H1 (cell line): ENCODE measurements at regions not wholly inside any gene's neighbourhood (a gene's known extent, or its start where the extent isn't known, plus 50 kb on each side); places are given as distances from the start of the nearest gene placed in this dataset.
A peak's percentile ranks its signal among the peaks of the same experiment; 100 is the strongest.

Source experiments
- CTCF ChIA-PET: fragments of 300-600 bp; sonication (Branson Sonifier 250); formaldehyde crosslinking; loops from one replicate; lab custom pipeline; 2021; ENCODE audit not compliant: partially characterized antibody; lab: Charles Lee
- POLR2A ChIA-PET: fragments of 300-600 bp; sonication (Branson Sonifier 250); formaldehyde crosslinking; loops from one replicate; lab custom pipeline; 2021; ENCODE audit warnings: inconsistent platforms; ENCODE audit not compliant: partially characterized antibody; lab: Charles Lee
- DNase-seq, 2 experiments: peaks; one replicate each; pipeline versions ENCODE4 v3.0.0 to v3.0.0-alpha.2; 2010 to 2022; ENCODE audit warnings: low spot score in 2 of 2, low read depth in 1 of 2, mixed read lengths in 1 of 2
- FAIRE-seq: peaks from 2 replicates; lab custom pipeline; 2011; peaks lifted over from hg19 to GRCh38; lab: Jason Lieb, UNC
- H2AFZ ChIP-seq: 2 replicates; pipeline ENCODE4 v1.8.1; 2012; ENCODE audit warnings: low read length, inconsistent platforms
- H2AK5ac ChIP-seq: 2 replicates; pipeline ENCODE4 v1.6.1; 2013; ENCODE audit warnings: low read depth, low read length
- H2BK120ac ChIP-seq: replicated peaks from 2 replicates; pipeline ENCODE3; 2013; ENCODE audit warnings: low read depth, low read length, inconsistent platforms
- H2BK12ac ChIP-seq: 2 replicates; pipeline ENCODE4 v1.6.1; 2013; ENCODE audit warnings: low read depth, low read length
- H2BK15ac ChIP-seq: 2 replicates; pipeline ENCODE4 v1.6.1; 2013; ENCODE audit warnings: low read length
- H2BK20ac ChIP-seq: 2 replicates; pipeline ENCODE4 v1.6.1; 2013; ENCODE audit warnings: low read length
- H2BK5ac ChIP-seq: 2 replicates; pipeline ENCODE4 v1.6.1; 2013; ENCODE audit warnings: low read depth, low read length
- H3K14ac ChIP-seq: 2 replicates; pipeline ENCODE4 v1.6.1; 2013; ENCODE audit warnings: inconsistent platforms; ENCODE audit not compliant: insufficient read length
- H3K18ac ChIP-seq: 2 replicates; pipeline ENCODE4 v1.6.1; 2013; ENCODE audit warnings: low read length; ENCODE audit errors: extremely low read depth
- H3K23ac ChIP-seq: 2 replicates; pipeline ENCODE4 v1.6.1; 2013; ENCODE audit warnings: inconsistent platforms; ENCODE audit not compliant: insufficient read length
- H3K23me2 ChIP-seq: 2 replicates; pipeline ENCODE4 v1.6.1; 2013; ENCODE audit warnings: low read depth, low read length
- H3K27ac ChIP-seq: 2 replicates; pipeline ENCODE4 v1.6.1; 2011; ENCODE audit warnings: low read depth, low read length, inconsistent platforms
- H3K27me3 ChIP-seq, 4 experiments: replicated peaks in 1 of 4; 1 replicate in 1 of 4; 2 replicates in 3 of 4; pipeline versions ENCODE4 v1.6.1 to v1.8.1; 2011 to 2013; ENCODE audit warnings: low read length in 3 of 4, mild to moderate bottlenecking in 3 of 4, inconsistent platforms in 2 of 4, mixed read lengths in 2 of 4, moderate library complexity in 1 of 4; ENCODE audit not compliant: control insufficient read depth in 3 of 4, insufficient read depth in 3 of 4; ENCODE audit errors: extremely low read depth in 1 of 4
- H3K36me3 ChIP-seq, 4 experiments: 2 replicates each; pipeline versions ENCODE4 v1.6.1 to v1.8.1; 2011 to 2013; ENCODE audit warnings: mild to moderate bottlenecking in 4 of 4, low read length in 3 of 4, moderate library complexity in 2 of 4, control low read depth in 1 of 4, inconsistent platforms in 1 of 4; ENCODE audit not compliant: insufficient read depth in 4 of 4, control insufficient read depth in 2 of 4
- H3K4ac ChIP-seq: replicated peaks from 2 replicates; pipeline ENCODE3; 2013; ENCODE audit warnings: low read length, low read depth, mixed read lengths, inconsistent platforms; ENCODE audit not compliant: insufficient read length
- H3K4me1 ChIP-seq, 4 experiments: replicated peaks in 1 of 4; 1 replicate in 1 of 4; 2 replicates in 3 of 4; pipeline versions ENCODE4 v1.6.1 to v1.8.1; 2011 to 2013; ENCODE audit warnings: low read length in 3 of 4, inconsistent platforms in 2 of 4, mixed read lengths in 1 of 4; ENCODE audit not compliant: insufficient read depth in 4 of 4, control insufficient read depth in 3 of 4
- H3K4me2 ChIP-seq, 2 experiments: 2 replicates each; pipeline versions ENCODE4 v1.6.1 to v1.8.1; 2011 to 2013; ENCODE audit warnings: low read depth in 2 of 2, low read length in 2 of 2, control low read depth in 1 of 2, inconsistent platforms in 1 of 2, mild to moderate bottlenecking in 1 of 2; ENCODE audit not compliant: insufficient read depth in 1 of 2
- H3K4me3 ChIP-seq, 4 experiments: fragments of 200-600, 300-600 bp in 1 of 4; sonication (generic), shearing (Covaris generic), sonication (Bioruptor Twin) in 1 of 4; 2 replicates each; pipeline versions ENCODE4 v1.5.1 to v1.8.1; 2011 to 2016; ENCODE audit warnings: low read length in 4 of 4, low read depth in 3 of 4, control low read depth in 2 of 4, inconsistent platforms in 2 of 4, mild to moderate bottlenecking in 2 of 4, mixed read lengths in 1 of 4, moderate library complexity in 1 of 4; ENCODE audit not compliant: insufficient read depth in 2 of 4; ENCODE audit errors: extremely low read depth in 1 of 4
- H3K56ac ChIP-seq: replicated peaks from 2 replicates; pipeline ENCODE3; 2013; ENCODE audit warnings: low read depth, mild to moderate bottlenecking, mixed read lengths, low read length, inconsistent platforms; ENCODE audit not compliant: insufficient read length
- H3K79me1 ChIP-seq: 2 replicates; pipeline ENCODE4 v1.6.1; 2013; ENCODE audit warnings: low read depth, low read length, control low read depth
- H3K79me2 ChIP-seq, 2 experiments: 2 replicates each; pipeline versions ENCODE4 v1.6.1 to v1.8.1; 2012 to 2013; ENCODE audit warnings: low read length in 2 of 2, mild to moderate bottlenecking in 2 of 2, inconsistent platforms in 1 of 2; ENCODE audit not compliant: insufficient read depth in 2 of 2, control insufficient read depth in 1 of 2
- H3K9ac ChIP-seq, 4 experiments: replicated peaks in 1 of 4; 1 replicate in 1 of 4; 2 replicates in 3 of 4; pipeline versions ENCODE4 v1.6.1 to v1.8.1; 2011 to 2013; ENCODE audit warnings: low read depth in 3 of 4, low read length in 3 of 4, control low read depth in 2 of 4, mild to moderate bottlenecking in 2 of 4, moderate library complexity in 2 of 4, inconsistent platforms in 1 of 4; ENCODE audit errors: extremely low read depth in 1 of 4
- H3K9me3 ChIP-seq, 2 experiments: 2 replicates each; pipeline versions ENCODE4 v1.6.1 to v1.8.1; 2012 to 2013; ENCODE audit warnings: mild to moderate bottlenecking in 2 of 2, moderate library complexity in 2 of 2, control low read depth in 1 of 2, inconsistent platforms in 1 of 2, low read depth in 1 of 2, low read length in 1 of 2, mixed read lengths in 1 of 2; ENCODE audit not compliant: insufficient read depth in 2 of 2
- H4K20me1 ChIP-seq, 2 experiments: replicated peaks in 1 of 2; 2 replicates each; pipeline versions ENCODE3 to v1.8.1; 2011 to 2013; ENCODE audit warnings: inconsistent platforms in 2 of 2, low read length in 2 of 2, mild to moderate bottlenecking in 1 of 2; ENCODE audit not compliant: insufficient read depth in 2 of 2, control insufficient read depth in 1 of 2
- H4K5ac ChIP-seq: 2 replicates; pipeline ENCODE4 v1.6.1; 2013; ENCODE audit warnings: low read length, low read depth, mixed read lengths, inconsistent platforms; ENCODE audit not compliant: insufficient read length
- H4K8ac ChIP-seq: 2 replicates; pipeline ENCODE4 v1.8.0; 2013; ENCODE audit warnings: mild to moderate bottlenecking, moderate library complexity, low read length, inconsistent platforms; ENCODE audit not compliant: insufficient read depth; ENCODE audit errors: extremely low read depth
- H4K91ac ChIP-seq: replicated peaks from 2 replicates; pipeline ENCODE3; 2013; ENCODE audit warnings: low read length, mixed read lengths, inconsistent platforms; ENCODE audit not compliant: insufficient read length
- BCL11A ChIP-seq, 2 experiments: IDR thresholded peaks; one replicate each; pipeline ENCODE4 v1.6.1; 2011; ENCODE audit warnings: low read depth in 2 of 2, low read length in 2 of 2, mild to moderate bottlenecking in 2 of 2
- EGR1 ChIP-seq: IDR thresholded peaks from 2 replicates; pipeline ENCODE4 v1.6.1; 2011; ENCODE audit warnings: low read depth, low read length, borderline replicate concordance
- HDAC2 ChIP-seq, 2 experiments: fragments of 300-600 bp in 1 of 2; sonication (generic) in 1 of 2; IDR thresholded peaks; 2 replicates each; pipeline ENCODE4 v1.6.1; 2011 to 2012; ENCODE audit warnings: low read depth in 2 of 2, low read length in 2 of 2, mild to moderate bottlenecking in 2 of 2, moderate library complexity in 2 of 2, borderline replicate concordance in 1 of 2, inconsistent platforms in 1 of 2
- HDAC6 ChIP-seq: IDR thresholded peaks from one replicate; pipeline ENCODE4 v1.7.1; 2012; ENCODE audit warnings: low read depth, mild to moderate bottlenecking, inconsistent platforms, low read length, moderate library complexity
- KDM4A ChIP-seq: IDR thresholded peaks from one replicate; pipeline ENCODE4 v1.7.1; 2012; ENCODE audit warnings: low read depth, mild to moderate bottlenecking, moderate library complexity, low read length, inconsistent platforms; ENCODE audit not compliant: severe bottlenecking
- MAFK ChIP-seq: IDR thresholded peaks from 2 replicates; pipeline ENCODE4 v1.6.1; 2012; ENCODE audit warnings: low read depth, mild to moderate bottlenecking, improper control_type of control experiment, low read length
- PHF8 ChIP-seq: fragments of 200-600 bp; sonication (generic); conservative IDR thresholded peaks from 2 replicates; pipeline ENCODE4 v1.7.1; 2012; ENCODE audit warnings: low read depth, mild to moderate bottlenecking, inconsistent platforms, low read length, moderate library complexity
- SIX5 ChIP-seq: IDR thresholded peaks from 2 replicates; pipeline ENCODE4 v1.6.1; 2011; ENCODE audit warnings: mild to moderate bottlenecking, low read depth, low read length
- SP2 ChIP-seq: IDR thresholded peaks from 2 replicates; pipeline ENCODE4 v1.6.1; 2012; ENCODE audit warnings: mild to moderate bottlenecking, low read length, inconsistent platforms
- TBP ChIP-seq: IDR thresholded peaks from 2 replicates; pipeline ENCODE4 v1.6.1; 2011; ENCODE audit warnings: low read depth, low read length, improper control_type of control experiment
- TEAD4 ChIP-seq: IDR thresholded peaks from 2 replicates; pipeline ENCODE4 v1.6.1; 2012; ENCODE audit warnings: low read depth, low read length, inconsistent platforms, mixed read lengths
- ZNF274 ChIP-seq: IDR thresholded peaks from 2 replicates; pipeline ENCODE4 v1.7.0; 2012; ENCODE audit warnings: low read length, borderline replicate concordance; ENCODE audit errors: extremely low read depth
- WGBS, 2 experiments: shearing (Covaris generic) in 1 of 2; methylation state at CpG; one replicate each; pipeline versions ENCODE4 v1.1.6 to v1.1.7; 2013 to 2015; ENCODE audit warnings: low lambda C conversion rate in 2 of 2, mixed read lengths in 2 of 2, inconsistent platforms in 1 of 2, low coverage in 1 of 2, missing lambda C conversion rate in 1 of 2; ENCODE audit not compliant: insufficient replicate concordance in 2 of 2, insufficient coverage in 1 of 2, insufficient read length in 1 of 2; ENCODE audit errors: extremely low coverage in 1 of 2, missing lambda C conversion rate in 1 of 2; 5-methylcytosine and 5-hydroxymethylcytosine counted together
- TF ChIP-seq, protein P1 (sequence below): IDR thresholded peaks from 2 replicates; pipeline ENCODE4 v1.6.1; 2011; ENCODE audit warnings: low read length, improper control_type of control experiment

DNA sequence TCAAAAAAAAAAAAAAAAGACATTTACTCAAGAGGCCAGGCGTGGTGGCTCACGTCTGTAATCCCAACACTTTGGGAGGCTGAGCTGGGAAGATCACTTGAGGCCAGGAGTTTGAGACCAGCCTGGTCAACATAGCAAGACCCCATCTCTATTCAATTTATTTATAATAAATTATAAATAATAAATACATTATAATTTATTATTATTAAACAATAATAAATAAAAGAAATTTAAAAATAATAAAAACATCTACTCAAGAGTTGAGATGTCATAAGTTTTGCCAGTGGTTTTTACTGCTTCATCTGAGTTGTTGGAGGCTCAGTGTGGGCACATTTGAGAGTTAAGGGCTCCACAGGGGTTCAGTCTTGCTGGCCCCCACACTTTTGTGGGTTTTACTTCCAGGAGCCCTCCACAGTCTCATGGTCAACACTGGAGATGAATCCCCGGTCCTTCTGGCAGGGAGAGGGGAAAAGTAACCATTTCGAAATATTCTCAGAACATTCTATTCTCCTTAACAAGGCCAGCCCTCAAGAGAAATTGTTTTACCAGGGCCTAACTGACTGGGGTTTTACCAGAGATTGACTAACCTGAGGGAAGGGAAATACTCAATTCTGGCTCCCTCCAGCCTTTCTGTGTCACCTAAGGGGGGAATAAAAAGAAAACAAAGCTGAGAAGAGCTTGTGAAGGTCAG is 51.6 kb upstream of the NCOA1 start:
- H4K5ac ChIP-seq, result no peak overlapping the region
- no peak overlapping the region for H3K56ac ChIP-seq
- H3K23me2 ChIP-seq, result no peaks in the 10 kb centered on the region
- WGBS, 2 experiments, result 87% methylated on average over 4 of the region's 4 CpGs; no CpG with 5 or more reads in 1 of the 2 experiments
- DNase-seq, result no peak
- no peaks in the 10 kb centered on the region for H3K27me3 ChIP-seq
- H3K4me3 ChIP-seq, result no peak overlapping the region
- H3K9me3 ChIP-seq, result no peaks in the 10 kb centered on the region
- H3K14ac ChIP-seq, result no peak overlapping the region
- no peaks in the 10 kb centered on the region for H4K20me1 ChIP-seq
- H3K79me2 ChIP-seq, result no peaks in the 10 kb centered on the region
- no peak overlapping the region for H2BK5ac ChIP-seq
- peak overlapping the region; percentile 77; the same call in 1 of the 2 replicates for H2AFZ ChIP-seq
- no peak overlapping the region for H2BK20ac ChIP-seq
- no peak overlapping the region for H2BK12ac ChIP-seq
- H2AK5ac ChIP-seq, result no peak overlapping the region
- H3K36me3 ChIP-seq, result no peaks in the 10 kb centered on the region
- H3K4me1 ChIP-seq, result no peaks in the 10 kb centered on the region
- H3K9ac ChIP-seq, result no peak overlapping the region
- H3K79me1 ChIP-seq, result no peaks in the 10 kb centered on the region
- H4K91ac ChIP-seq, result no peak overlapping the region
- CTCF ChIA-PET, result interaction anchor here (0.6 to 0.8 kb wide), 3 partner anchors 17 to 1478 kb away, joined by 3 read pairs; no protein-coding TSS in a partner anchor
- POLR2A ChIA-PET, result interaction anchor here (1.0 kb wide), 1 partner anchor 28 kb away, joined by 4 read pairs; no protein-coding TSS in a partner anchor
- H2BK15ac ChIP-seq, result no peak overlapping the region
- H4K8ac ChIP-seq, result no peak overlapping the region
- H3K18ac ChIP-seq, result no peak overlapping the region
- H3K4me2 ChIP-seq, result no peak overlapping the region
- no peak overlapping the region for H2BK120ac ChIP-seq
- no peak overlapping the region for H3K27ac ChIP-seq
- no peak overlapping the region for H3K23ac ChIP-seq
- H3K4ac ChIP-seq, result no peak overlapping the region
- FAIRE-seq, result no peak
- TF ChIP-seq SIX5 (no peak), HDAC2 (IDR thresholded peaks at IDR 0.05; ENCODE audit: borderline replicate concordance in 1 of 2, low read depth in 2 of 2, low read length in 2 of 2) (no peak), PHF8 (no peak), BCL11A (IDR thresholded peaks at IDR 0.05; ENCODE audit: low read depth in 2 of 2, low read length in 2 of 2) (no peak), ZNF274 (no peak), MAFK (no peak), HDAC6 (no peak), KDM4A (no peak), TEAD4 (no peak), SP2 (no peak), TBP (no peak), EGR1 (no peak)
- TF ChIP-seq, protein P1, sequence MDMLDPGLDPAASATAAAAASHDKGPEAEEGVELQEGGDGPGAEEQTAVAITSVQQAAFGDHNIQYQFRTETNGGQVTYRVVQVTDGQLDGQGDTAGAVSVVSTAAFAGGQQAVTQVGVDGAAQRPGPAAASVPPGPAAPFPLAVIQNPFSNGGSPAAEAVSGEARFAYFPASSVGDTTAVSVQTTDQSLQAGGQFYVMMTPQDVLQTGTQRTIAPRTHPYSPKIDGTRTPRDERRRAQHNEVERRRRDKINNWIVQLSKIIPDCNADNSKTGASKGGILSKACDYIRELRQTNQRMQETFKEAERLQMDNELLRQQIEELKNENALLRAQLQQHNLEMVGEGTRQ, result no peak
